OCI-LY3 (cell line): ENCODE measurements at regions not wholly inside any gene's neighbourhood (a gene's known extent, or its start where the extent isn't known, plus 50 kb on each side); places are given as distances from the start of the nearest gene placed in this dataset.

Experiments used
- CTCF ChIP-seq: fragments of 200-600, 300-600 bp; sonication (generic); IDR thresholded peaks from 2 replicates; pipeline ENCODE4 v1.5.1; 2014; ENCODE audit warnings: antibody characterized with exemption, low read length, low read depth
- EZH2phosphoT487 ChIP-seq: fragments of 200-600 bp; shearing (Covaris generic); IDR thresholded peaks from 2 replicates; pipeline ENCODE4 v1.6.1; 2018; ENCODE audit warnings: antibody characterized with exemption, mixed run types, low read depth

GRCh38 chr5:24923400-24923799 is 278.6 kb upstream of the CDH10 start:
- TF ChIP-seq CTCF: no peak
- no peak for TF ChIP-seq EZH2phosphoT487
